Embryonic facial prominence (tissue), 1 donor: ENCODE measurements at regions not wholly inside any gene's neighbourhood (a gene's known extent, or its start where the extent isn't known, plus 50 kb on each side); places are given as distances from the start of the nearest gene placed in this dataset.
"Not testable (repeated sequence)": the region's sequence is repeated elsewhere in the genome, so short reads cannot be mapped to it uniquely, and the experiment has no call there.

Experiments
- DNase-seq: peaks from one replicate; pipeline ENCODE4 v3.0.0-alpha.2; 2016; ENCODE audit errors: extremely low spot score

DNA sequence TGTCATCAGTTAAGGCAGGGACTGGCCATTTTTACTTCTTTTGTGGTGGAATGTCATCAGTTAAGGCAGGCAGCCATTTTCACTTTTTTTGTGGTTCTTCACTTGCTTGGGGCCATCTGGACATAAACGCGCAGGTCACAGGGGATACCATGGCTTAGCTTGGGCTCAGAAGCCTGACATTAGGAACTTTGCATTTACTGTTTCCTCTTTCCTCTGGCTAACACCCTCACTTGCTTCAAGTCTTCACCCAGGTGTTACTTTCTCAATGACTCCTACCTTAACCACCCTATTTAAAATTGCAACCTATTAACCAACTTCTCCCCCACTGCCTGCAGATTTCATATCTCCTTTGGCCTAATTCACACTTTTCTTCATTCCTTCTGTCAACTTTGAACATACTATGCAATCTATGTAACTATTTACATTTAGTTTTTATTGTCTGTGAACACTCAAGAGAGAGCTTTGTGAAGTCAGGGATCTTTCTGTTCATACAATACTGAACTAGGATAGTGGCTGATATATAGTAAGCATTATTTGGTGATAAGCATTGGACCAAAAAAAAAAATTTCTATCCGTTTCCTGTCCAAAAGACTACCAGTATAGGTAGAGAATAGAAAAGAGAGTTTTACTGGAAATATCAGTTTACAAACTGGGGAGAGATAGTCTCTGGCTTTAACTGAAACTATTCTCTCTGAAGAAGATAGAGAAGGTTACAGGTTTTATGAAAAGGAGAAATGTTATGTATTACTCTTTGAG, 600.1 kb upstream of the ZNF804A start:
- no peak for DNase-seq

DNA sequence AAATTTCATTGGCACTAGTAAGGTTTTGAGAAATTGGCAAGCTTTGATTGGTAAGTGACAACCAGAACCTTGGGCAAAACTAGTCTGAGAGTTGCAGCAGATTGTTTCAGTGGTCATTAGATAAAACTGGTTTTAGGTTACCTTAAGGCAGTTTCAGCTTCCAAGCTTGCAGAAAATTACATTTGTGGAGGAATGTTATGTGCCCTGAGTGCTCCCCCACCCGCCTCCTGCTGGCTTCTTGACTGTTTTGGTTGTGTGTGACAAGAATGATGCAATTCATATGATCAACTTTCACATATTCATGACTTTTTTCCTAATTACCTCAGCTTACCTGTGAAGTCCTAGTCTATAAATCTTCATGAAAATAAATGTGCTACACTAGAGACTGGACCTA, 599.5 kb upstream of the ZNF804A start:
- no peak for DNase-seq

DNA sequence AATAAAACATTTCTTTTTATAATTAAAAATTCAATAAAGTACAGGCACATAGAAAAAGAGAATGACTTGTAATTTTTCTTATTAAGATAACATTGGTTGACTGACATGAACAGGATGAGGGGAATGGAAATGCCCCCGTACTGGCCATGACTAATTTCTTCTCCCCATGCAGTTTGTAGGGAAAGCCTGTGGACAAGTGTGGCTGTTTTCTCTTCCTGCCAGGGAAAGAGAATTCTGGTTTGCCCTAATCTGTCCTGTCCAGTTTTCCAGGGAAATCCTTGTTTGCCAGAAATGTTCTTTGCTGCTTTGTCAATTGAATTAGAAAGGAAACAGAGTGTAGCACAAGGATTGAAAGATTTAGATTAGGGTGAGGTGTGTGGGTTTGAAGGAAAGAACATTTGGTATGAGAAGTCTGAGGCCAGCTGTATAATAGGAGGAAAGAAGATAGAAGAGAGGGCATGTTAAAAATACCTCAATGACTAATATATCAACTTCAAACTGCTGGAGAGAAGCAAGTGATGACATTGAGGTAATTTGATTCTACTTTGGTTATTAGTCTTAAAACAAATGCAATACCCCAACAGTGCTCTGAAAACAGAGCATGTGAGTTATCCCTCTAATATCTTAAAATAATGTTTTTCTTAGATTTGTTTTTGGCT, 593.9 kb upstream of the ZNF804A start:
- DNase-seq = no peak

GRCh38 chr2:184004948-184005672, 593.2 kb upstream of the ZNF804A start:
- no peak for DNase-seq

DNA sequence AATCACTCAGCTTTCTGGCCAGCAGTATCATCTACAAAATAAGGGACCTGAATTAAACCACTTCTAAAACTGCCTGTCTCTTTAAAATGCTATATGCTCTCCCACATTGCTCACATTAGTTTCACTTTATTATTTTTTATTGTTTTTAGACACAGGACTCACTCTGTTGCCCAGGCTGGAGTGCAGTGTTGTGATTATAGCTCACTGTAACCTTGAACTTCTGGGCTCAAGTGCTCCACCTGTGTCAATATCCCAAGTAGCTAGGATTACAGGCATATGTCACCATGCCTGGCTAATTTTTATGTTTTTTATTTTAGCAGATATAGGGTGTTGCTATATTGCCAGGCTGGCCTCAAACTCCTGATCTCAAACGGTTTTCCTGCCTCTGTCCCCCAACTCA, 591.3 kb upstream of the ZNF804A start:
- DNase-seq = no peak

DNA sequence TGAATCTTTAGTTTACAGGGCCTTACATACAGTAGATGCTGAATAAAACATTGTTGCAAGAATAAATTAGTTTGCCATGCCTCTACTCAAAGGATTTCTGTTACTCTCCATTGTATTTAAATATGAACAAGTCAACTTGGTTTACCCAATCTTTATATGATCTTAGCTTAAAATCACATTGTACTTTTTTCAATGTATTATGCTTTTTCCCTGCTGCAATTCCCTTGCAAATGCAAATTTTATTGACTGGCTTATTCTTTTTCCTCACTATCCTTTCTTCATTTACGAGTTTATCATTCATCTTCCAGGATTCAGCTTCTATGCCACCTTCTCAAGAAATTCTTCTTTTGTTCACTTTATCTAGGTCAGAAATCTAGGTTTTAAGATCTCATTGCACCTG, 571.4 kb upstream of the ZNF804A start:
- no peak for DNase-seq

DNA sequence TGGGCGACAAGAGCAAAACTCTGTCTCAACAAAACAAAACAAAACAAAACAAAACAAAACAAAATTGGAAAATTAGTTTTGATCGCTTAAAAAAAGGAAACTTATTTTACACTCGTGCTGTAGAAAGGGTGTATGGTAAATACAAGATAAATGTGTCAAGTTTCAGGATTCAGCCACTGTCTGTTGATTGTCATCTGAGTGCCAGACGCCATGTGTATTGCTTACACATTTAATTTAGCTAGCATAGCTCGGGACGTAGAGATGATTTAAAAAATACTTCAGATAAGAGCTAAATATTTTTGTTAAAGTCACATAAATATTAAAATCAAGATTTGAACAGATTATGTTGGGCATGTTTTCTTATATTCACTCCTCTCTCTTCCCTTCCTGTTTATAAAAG, 568.1 kb upstream of the ZNF804A start:
- DNase-seq = no peak

- DNase-seq = no peak
Measured at GRCh38 chr2:184030989-184031388, 567.3 kb upstream of the ZNF804A start.

DNA sequence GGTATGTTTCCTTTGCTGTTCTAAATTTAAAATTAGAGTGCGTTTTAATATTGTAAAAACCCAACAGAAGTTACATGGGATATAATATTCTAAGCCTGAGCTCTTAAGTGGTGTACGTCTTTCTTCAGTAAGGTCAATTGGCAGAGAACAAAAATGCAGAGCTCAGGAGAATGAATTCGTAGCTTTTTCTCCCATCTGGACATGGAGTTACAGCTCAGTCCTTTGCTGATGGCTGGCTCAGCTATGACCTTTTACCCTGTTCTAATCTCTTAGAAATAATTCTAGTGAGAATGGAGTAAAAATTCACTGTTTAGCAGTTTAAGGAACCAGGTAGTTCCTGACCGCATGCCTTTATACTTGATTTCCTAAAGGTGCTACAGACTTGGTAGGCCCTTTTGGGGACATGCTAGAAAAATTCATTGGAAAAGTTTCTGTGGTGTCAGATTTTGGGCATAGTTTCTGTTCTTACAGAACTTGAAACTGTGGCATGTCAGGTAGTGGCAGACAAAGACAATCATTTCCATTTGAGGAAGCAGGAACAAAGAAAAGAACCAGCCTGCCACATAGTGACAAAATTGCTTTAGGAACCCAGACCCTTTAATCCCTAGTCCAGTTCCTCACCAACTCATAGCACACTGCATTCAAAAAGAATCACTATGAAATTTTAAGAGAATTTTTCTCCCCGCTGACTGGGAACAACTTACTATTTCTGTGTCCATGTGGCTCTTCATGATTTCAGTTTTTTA, 566.8 kb upstream of the ZNF804A start:
- DNase-seq = no peak

- no peak for DNase-seq
Measured at GRCh38 chr2:184032983-184033382, 565.3 kb upstream of the ZNF804A start.

- no peak for DNase-seq
Measured at GRCh38 chr2:184037273-184037672, 561.1 kb upstream of the ZNF804A start.

- no peak for DNase-seq
Measured at GRCh38 chr2:184039493-184039892, 558.8 kb upstream of the ZNF804A start.

DNA sequence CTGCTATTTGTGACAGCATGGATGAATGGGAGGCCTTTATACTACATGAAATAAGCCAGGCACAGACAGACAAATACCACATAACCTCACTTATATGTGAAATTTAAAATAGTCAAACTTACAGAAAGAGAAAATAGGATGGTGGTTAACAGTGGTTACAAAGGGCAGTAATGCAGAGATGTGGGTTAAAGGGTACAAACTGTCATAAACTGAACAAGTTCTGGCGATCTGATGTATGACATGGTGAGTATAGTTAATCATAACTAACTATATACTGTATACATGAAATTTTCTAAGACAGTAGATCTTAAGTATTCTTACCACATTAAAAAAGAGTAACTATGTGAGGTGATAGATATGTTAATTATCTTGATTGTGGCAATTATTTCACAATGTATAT, 558.1 kb upstream of the ZNF804A start:
- DNase-seq = no peak

- no peak for DNase-seq
Measured at GRCh38 chr2:184041077-184041476, 557.3 kb upstream of the ZNF804A start.

DNA sequence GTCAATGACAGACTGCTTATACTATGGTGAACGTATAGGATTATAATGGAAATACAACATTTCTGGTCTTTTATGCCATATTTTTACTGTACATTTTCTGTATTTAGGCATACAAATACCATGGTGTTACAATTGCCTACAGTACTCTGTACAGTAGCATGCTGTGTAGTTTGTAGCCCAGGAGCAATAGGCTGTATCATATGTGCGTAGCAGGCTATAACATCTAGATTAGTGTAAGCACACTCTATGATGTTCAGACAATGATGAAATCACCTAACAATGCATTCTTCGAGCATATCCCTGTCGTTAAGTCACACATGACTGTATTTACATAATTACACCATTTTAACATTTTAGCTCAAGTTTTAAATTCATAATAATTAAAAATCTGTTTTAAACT, 556.6 kb upstream of the ZNF804A start:
- DNase-seq = no peak

DNA sequence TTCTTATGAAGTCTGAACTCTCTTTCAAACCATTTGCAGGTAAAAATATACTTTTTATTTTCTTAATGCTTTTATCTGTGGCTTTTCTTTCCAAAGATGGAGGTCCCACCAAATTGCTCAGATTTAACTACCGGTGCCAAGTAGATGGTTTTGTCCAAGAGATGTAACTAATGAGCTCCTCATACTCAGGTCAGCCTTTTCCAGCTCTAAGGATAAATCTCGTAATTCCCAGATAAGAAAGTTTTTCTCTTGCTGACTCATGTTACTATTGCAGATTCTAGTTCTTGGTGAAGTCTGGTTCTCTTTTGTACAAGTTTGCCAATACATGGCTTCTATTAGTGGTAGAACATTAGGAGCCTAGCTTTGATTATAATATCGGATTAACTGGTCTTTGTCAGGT, 550.8 kb upstream of the ZNF804A start:
- no peak for DNase-seq

GRCh38 chr2:184049566-184049965, 548.8 kb upstream of the ZNF804A start:
- no peak for DNase-seq

DNA sequence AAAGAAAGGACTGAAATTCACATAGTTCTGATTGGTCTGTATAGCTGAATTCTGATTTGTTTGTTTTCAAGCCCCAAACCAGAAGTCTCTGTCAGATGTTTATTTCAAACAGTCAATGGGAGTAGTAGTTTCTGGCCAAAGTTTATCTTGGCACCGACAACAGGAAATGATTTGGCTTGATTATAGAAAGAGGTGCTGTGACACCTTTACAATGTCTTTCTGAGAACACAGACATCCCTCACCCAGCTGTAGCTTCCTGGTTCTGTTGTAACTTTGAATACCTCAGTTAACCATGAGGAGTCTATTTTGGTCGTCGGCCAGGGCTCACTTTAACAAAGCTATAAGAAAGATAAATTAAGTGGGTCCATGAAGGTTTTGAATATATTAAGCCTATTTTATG, 545.0 kb upstream of the ZNF804A start:
- DNase-seq = no peak

- DNase-seq = not testable (repeated sequence)
Measured at GRCh38 chr2:184054419-184054818, 543.9 kb upstream of the ZNF804A start.

DNA sequence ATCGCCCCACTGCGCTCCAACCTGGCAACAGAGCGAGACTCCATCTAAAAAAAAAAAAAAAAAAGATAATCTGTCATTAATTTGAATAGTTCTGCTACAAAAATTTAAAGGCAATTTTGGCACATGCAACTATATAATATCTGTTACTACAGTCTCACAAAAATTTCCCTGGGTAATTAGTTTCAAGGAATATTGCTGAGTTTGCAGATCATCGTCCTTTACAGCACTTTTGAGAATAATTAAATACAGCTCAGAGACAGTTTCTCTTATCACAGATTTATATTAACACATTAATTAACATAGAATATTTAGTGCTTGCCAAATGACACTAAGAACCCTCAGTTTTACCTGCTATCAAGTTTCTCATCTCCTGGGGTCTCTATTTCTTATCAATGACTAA, 540.4 kb upstream of the ZNF804A start:
- DNase-seq = no peak

GRCh38 chr2:184060268-184060667, 538.1 kb upstream of the ZNF804A start:
- not testable (repeated sequence) for DNase-seq

DNA sequence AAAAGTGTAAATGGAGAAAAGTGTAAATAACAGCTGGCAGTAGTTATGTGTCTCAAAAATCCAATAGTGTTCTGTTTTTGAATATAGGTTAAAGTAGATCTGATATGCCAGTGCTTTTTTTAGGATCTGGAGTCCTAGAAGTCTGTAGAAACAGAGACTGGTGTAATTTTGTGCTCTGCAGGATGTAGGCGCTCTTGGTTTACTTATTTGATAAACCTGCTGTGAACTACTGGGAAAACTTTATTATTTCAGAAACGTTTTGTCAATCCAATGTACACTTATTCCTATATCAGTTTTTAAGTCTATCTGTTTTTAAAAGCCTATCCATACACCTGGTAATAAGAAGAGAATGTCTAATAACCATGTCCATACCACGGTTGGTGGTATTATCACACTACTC, 530.8 kb upstream of the ZNF804A start:
- DNase-seq = no peak
